Liver (tissue), 3 donors: ENCODE measurements at regions not wholly inside any gene's neighbourhood (a gene's known extent, or its start where the extent isn't known, plus 50 kb on each side); places are given as distances from the start of the nearest gene placed in this dataset.

Experiments used
- EGR1 ChIP-seq, 2 donors: IDR thresholded peaks; 2 replicates each; pipeline ENCODE4 v1.6.1; 2016 to 2018; ENCODE audit warnings: antibody characterized with exemption in 2 of 2, low read depth in 2 of 2
- FOXA2 ChIP-seq: IDR thresholded peaks from 2 replicates; pipeline ENCODE4 v1.6.1; 2016; ENCODE audit warnings: antibody characterized with exemption
- GABPA ChIP-seq, 2 donors: IDR thresholded peaks in 1 of 2; conservative IDR thresholded peaks in 1 of 2; 2 replicates each; pipeline ENCODE4 v1.6.1; 2016; ENCODE audit warnings: antibody characterized with exemption in 2 of 2, mild to moderate bottlenecking in 1 of 2, moderate library complexity in 1 of 2
- JUND ChIP-seq, 2 donors: IDR thresholded peaks; 2 replicates each; pipeline ENCODE4 v1.6.1; 2016; ENCODE audit warnings: antibody characterized with exemption in 2 of 2
- MAX ChIP-seq: IDR thresholded peaks from 2 replicates; pipeline ENCODE4 v1.6.1; 2016; ENCODE audit warnings: antibody characterized with exemption
- RAD21 ChIP-seq, 2 donors: IDR thresholded peaks; 2 replicates each; pipeline ENCODE4 v1.6.1; 2016; ENCODE audit warnings: antibody characterized with exemption in 2 of 2, mild to moderate bottlenecking in 2 of 2
- RXRA ChIP-seq, 2 donors: IDR thresholded peaks; 2 replicates each; pipeline ENCODE4 v1.6.1; 2017 to 2018; ENCODE audit warnings: antibody characterized with exemption in 2 of 2, mild to moderate bottlenecking in 1 of 2
- TF ChIP-seq, protein P1 (sequence below): fragments of 150-350 bp; IDR thresholded peaks from 2 replicates; pipeline ENCODE4 v1.5.1; 2017; ENCODE audit warnings: improper control_type of control experiment, low read depth, low read length; ENCODE audit not compliant: missing input control
- TF ChIP-seq, protein P2 (sequence below): IDR thresholded peaks from 2 replicates; pipeline ENCODE4 v1.6.1; 2016; ENCODE audit warnings: antibody characterized with exemption, mild to moderate bottlenecking
- donor health status: healthy.
- donor health status: healthy.

- TF ChIP-seq, protein P1, sequence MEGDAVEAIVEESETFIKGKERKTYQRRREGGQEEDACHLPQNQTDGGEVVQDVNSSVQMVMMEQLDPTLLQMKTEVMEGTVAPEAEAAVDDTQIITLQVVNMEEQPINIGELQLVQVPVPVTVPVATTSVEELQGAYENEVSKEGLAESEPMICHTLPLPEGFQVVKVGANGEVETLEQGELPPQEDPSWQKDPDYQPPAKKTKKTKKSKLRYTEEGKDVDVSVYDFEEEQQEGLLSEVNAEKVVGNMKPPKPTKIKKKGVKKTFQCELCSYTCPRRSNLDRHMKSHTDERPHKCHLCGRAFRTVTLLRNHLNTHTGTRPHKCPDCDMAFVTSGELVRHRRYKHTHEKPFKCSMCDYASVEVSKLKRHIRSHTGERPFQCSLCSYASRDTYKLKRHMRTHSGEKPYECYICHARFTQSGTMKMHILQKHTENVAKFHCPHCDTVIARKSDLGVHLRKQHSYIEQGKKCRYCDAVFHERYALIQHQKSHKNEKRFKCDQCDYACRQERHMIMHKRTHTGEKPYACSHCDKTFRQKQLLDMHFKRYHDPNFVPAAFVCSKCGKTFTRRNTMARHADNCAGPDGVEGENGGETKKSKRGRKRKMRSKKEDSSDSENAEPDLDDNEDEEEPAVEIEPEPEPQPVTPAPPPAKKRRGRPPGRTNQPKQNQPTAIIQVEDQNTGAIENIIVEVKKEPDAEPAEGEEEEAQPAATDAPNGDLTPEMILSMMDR = no peak
- no peak for TF ChIP-seq MAX
- TF ChIP-seq, protein P2, sequence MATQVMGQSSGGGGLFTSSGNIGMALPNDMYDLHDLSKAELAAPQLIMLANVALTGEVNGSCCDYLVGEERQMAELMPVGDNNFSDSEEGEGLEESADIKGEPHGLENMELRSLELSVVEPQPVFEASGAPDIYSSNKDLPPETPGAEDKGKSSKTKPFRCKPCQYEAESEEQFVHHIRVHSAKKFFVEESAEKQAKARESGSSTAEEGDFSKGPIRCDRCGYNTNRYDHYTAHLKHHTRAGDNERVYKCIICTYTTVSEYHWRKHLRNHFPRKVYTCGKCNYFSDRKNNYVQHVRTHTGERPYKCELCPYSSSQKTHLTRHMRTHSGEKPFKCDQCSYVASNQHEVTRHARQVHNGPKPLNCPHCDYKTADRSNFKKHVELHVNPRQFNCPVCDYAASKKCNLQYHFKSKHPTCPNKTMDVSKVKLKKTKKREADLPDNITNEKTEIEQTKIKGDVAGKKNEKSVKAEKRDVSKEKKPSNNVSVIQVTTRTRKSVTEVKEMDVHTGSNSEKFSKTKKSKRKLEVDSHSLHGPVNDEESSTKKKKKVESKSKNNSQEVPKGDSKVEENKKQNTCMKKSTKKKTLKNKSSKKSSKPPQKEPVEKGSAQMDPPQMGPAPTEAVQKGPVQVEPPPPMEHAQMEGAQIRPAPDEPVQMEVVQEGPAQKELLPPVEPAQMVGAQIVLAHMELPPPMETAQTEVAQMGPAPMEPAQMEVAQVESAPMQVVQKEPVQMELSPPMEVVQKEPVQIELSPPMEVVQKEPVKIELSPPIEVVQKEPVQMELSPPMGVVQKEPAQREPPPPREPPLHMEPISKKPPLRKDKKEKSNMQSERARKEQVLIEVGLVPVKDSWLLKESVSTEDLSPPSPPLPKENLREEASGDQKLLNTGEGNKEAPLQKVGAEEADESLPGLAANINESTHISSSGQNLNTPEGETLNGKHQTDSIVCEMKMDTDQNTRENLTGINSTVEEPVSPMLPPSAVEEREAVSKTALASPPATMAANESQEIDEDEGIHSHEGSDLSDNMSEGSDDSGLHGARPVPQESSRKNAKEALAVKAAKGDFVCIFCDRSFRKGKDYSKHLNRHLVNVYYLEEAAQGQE = no peak
- no peak for TF ChIP-seq FOXA2
- TF ChIP-seq RXRA (IDR thresholded peaks at IDR 0.05) = no peak
- no peak for TF ChIP-seq EGR1 (IDR thresholded peaks at IDR 0.05; ENCODE audit: low read depth in 2 of 2)
- no peak for TF ChIP-seq JUND (IDR thresholded peaks at IDR 0.05)
- TF ChIP-seq RAD21 (IDR thresholded peaks at IDR 0.05) = no peak
- TF ChIP-seq GABPA (IDR thresholded peaks at IDR 0.05 in 1 of 2, conservative IDR thresholded peaks at IDR 0.05 in 1 of 2) = no peak
Observed at GRCh38 chr10:31242902-31243301, 76.1 kb upstream of the ZEB1 start.
